Type B pancreatic cell (in vitro differentiated cells): ENCODE measurements at regions not wholly inside any gene's neighbourhood (a gene's known extent, or its start where the extent isn't known, plus 50 kb on each side); places are given as distances from the start of the nearest gene placed in this dataset.
A peak's percentile ranks its signal among the peaks of the same experiment; 100 is the strongest.
"Not testable (repeated sequence)": the region's sequence is repeated elsewhere in the genome, so short reads cannot be mapped to it uniquely, and the experiment has no call there.

Experiments
- DNase-seq: peaks from one replicate; pipeline ENCODE4 v3.0.0; 2021; ENCODE audit warnings: mixed read lengths; ENCODE audit not compliant: unreplicated experiment; ENCODE audit errors: extremely low spot score
- H3K27ac Mint-ChIP-seq: 2 replicates; pipeline ENCODE4 v1.8.0; 2021; ENCODE audit warnings: mild to moderate bottlenecking, mixed read lengths
- H3K27me3 Mint-ChIP-seq: 2 replicates; pipeline ENCODE4 v1.8.0; 2021; ENCODE audit warnings: mixed read lengths
- H3K36me3 Mint-ChIP-seq: 2 replicates; pipeline ENCODE4 v1.8.0; 2021; ENCODE audit warnings: mixed read lengths
- H3K4me1 Mint-ChIP-seq: one replicate; pipeline ENCODE4 v1.8.0; 2021; ENCODE audit warnings: mixed read lengths; ENCODE audit not compliant: unreplicated experiment
- H3K4me3 Mint-ChIP-seq: 2 replicates; pipeline ENCODE4 v1.8.0; 2021; ENCODE audit warnings: mild to moderate bottlenecking, mixed read lengths
- H3K9me3 Mint-ChIP-seq: 2 replicates; pipeline ENCODE4 v1.8.0; 2021; ENCODE audit warnings: mixed read lengths
- TF ChIP-seq, protein P1 (sequence below): fragments of 200-600 bp; sonication (generic); conservative IDR thresholded peaks from 2 replicates; pipeline ENCODE4 v1.5.0; 2021; ENCODE audit warnings: antibody characterized with exemption, mild to moderate bottlenecking

DNA sequence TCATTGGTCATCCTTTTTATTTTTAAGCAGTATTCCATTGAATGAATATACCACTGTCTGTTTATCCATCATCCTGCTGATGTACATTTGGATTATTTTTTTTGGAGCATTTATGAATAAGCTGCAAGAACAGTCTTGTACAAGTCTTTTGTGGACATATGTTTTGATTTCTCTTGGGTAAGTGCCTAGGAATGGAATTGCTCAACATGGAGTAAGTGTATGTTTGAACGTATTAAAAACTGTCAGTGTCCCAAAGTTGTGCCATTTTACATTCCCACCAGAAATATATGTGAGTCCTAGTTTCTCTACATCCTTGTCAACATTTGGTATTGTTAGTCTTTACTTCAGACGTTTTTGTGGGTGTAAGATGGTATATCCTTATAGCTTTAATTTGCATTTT lies 287.0 kb upstream of the POF1B start:
- TF ChIP-seq, protein P1, sequence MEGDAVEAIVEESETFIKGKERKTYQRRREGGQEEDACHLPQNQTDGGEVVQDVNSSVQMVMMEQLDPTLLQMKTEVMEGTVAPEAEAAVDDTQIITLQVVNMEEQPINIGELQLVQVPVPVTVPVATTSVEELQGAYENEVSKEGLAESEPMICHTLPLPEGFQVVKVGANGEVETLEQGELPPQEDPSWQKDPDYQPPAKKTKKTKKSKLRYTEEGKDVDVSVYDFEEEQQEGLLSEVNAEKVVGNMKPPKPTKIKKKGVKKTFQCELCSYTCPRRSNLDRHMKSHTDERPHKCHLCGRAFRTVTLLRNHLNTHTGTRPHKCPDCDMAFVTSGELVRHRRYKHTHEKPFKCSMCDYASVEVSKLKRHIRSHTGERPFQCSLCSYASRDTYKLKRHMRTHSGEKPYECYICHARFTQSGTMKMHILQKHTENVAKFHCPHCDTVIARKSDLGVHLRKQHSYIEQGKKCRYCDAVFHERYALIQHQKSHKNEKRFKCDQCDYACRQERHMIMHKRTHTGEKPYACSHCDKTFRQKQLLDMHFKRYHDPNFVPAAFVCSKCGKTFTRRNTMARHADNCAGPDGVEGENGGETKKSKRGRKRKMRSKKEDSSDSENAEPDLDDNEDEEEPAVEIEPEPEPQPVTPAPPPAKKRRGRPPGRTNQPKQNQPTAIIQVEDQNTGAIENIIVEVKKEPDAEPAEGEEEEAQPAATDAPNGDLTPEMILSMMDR = no peak
- no peaks in the 10 kb centered on the region for H3K9me3 Mint-ChIP-seq
- H3K27me3 Mint-ChIP-seq = no peaks in the 10 kb centered on the region
- no peak overlapping the region for H3K4me3 Mint-ChIP-seq
- H3K4me1 Mint-ChIP-seq = no peaks in the 10 kb centered on the region
- no peak for DNase-seq
- no peaks in the 10 kb centered on the region for H3K36me3 Mint-ChIP-seq
- H3K27ac Mint-ChIP-seq = no peak overlapping the region

DNA sequence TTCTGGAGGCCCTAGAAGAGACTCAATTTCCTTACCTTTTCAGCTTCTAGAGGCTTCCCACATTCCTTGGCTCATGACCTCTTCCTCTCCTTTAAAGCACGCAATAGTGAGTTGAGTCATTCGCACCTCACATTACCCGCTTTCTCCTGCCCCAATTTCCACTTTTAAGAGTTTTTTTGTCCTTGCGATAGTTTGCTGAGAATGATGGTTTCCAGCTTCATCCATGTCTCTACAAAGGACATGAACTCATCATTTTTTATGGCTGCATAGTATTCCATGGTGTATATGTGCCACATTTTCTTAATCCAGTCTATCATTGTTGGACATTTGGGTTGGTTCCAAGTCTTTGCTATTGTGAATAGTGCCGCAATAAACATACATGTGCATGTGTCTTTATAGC lies 284.5 kb upstream of the POF1B start:
- not testable (repeated sequence) for H3K27me3 Mint-ChIP-seq, H3K9me3 Mint-ChIP-seq, H3K4me1 Mint-ChIP-seq, DNase-seq, H3K4me3 Mint-ChIP-seq, H3K27ac Mint-ChIP-seq, H3K36me3 Mint-ChIP-seq

DNA sequence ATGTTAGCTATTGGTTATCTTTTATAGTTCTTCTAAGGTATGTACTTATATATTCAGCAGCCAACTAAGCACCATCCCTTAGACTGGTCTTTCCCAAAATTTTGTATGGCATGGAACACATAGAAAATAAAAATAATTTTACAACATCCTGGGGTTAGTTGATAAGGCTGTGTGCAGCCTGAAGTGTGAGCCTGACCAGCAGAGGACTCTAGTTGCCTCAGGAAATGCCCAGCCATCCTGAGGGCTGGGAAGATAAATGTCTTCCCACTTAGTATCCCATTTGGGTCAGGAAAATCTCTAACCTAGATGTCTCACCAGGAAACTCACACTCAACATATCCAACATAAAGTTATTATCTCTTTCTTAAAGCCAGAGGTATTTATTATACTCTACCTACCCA lies 251.4 kb upstream of the POF1B start:
- no peak overlapping the region for H3K4me3 Mint-ChIP-seq
- H3K27me3 Mint-ChIP-seq = no peaks in the 10 kb centered on the region
- H3K4me1 Mint-ChIP-seq = no peaks in the 10 kb centered on the region
- TF ChIP-seq, protein P1 = no peak
- H3K9me3 Mint-ChIP-seq = no peaks in the 10 kb centered on the region
- H3K36me3 Mint-ChIP-seq = no peaks in the 10 kb centered on the region
- no peak for DNase-seq
- no peak overlapping the region for H3K27ac Mint-ChIP-seq

DNA sequence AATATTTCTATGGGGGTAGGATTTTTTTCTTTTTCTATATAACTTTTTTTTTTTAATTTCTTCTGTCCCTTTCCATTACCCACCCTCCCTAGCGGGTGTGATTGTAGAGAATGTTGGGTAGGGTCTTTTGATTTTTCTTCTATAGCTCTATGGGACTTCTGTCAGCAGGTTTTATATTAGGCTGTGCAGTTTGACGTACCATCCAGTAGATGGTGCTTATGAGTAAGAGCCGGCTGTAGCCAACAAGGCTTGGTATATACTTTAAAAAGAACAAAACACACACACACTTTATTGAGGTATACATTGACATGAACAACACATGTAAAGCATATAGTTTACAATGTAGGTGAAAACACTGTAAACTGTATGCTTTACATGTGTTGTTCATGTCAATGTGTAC lies 247.9 kb upstream of the POF1B start:
- Mint-ChIP-seq H3K9me3 (no peaks in the 10 kb centered on the region), H3K27ac (no peak overlapping the region)

DNA sequence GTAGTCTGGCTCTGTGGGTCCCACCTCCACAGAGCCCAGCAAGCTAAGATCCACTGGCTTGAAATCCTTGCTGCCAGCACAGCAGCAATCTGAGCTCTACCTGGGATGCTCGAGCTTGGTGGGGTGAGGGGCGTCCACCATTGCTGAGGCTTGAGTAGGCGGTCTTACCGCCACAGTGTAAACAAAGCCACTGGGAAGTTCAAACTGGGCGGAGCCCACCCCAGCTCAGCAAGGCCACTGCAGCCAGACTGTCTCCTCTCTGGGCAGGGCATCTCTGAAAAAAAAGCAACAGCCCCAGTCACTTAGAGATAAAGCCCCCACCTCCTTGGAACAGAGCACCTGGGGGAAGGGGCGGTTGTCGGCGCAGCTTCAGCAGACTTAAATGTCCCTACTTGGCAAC lies 243.2 kb upstream of the POF1B start:
- TF ChIP-seq, protein P1 = no peak
- H3K4me1 Mint-ChIP-seq = no peaks in the 10 kb centered on the region
- H3K9me3 Mint-ChIP-seq = no peaks in the 10 kb centered on the region
- H3K4me3 Mint-ChIP-seq = no peak overlapping the region
- H3K36me3 Mint-ChIP-seq = no peaks in the 10 kb centered on the region
- DNase-seq = no peak
- no peak overlapping the region for H3K27ac Mint-ChIP-seq
- H3K27me3 Mint-ChIP-seq = no peaks in the 10 kb centered on the region

More for the DNA sequence above, 247.9 kb upstream of the POF1B start:
- Mint-ChIP-seq H3K4me3 (no peak overlapping the region), H3K27me3 (no peaks in the 10 kb centered on the region), H3K36me3 (no peaks in the 10 kb centered on the region), H3K4me1 (no peaks in the 10 kb centered on the region)
- TF ChIP-seq, protein P1 = peak; percentile 70
- DNase-seq = no peak

DNA sequence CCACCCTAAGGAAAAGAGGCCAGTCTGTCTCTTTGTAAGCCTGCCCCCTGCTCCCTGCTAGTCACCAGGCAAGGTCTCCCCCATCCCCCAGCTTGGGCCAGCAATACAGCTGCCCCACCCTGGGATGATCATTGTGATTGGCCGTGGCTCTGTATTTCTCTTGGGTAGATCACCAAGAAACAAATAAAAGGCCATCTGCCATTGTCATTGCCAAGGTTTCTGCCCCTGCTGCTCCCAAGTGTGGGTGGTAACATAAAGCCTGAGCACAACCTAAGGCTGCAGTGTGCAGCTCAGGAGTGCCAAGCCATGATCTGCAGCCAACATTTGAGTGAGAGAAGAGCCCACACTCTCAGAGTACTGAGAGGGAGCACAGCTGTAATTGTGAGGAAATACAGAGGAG lies 241.0 kb upstream of the POF1B start:
- H3K4me1 Mint-ChIP-seq = no peaks in the 10 kb centered on the region
- no peak overlapping the region for H3K4me3 Mint-ChIP-seq
- no peaks in the 10 kb centered on the region for H3K9me3 Mint-ChIP-seq
- no peaks in the 10 kb centered on the region for H3K36me3 Mint-ChIP-seq
- no peaks in the 10 kb centered on the region for H3K27me3 Mint-ChIP-seq
- DNase-seq = no peak
- no peak overlapping the region for H3K27ac Mint-ChIP-seq
- TF ChIP-seq, protein P1 = no peak
